ENCODE measurements at regions not wholly inside any gene's neighbourhood (a gene's known extent, or its start where the extent isn't known, plus 50 kb on each side); places are given as distances from the start of the nearest gene placed in this dataset.

- H3K4me1 Mint-ChIP-seq (ENCODE audit: low read depth) = no peaks in the 10 kb centered on the region
- no peak overlapping the region for H3K4me3 Mint-ChIP-seq
- peaks cover 3% of the 10 kb centered on the region for H3K9me3 Mint-ChIP-seq (ENCODE audit: low read depth)
- no peak overlapping the region for H3K27ac Mint-ChIP-seq
- H3K27me3 Mint-ChIP-seq = peaks cover 9% of the 10 kb centered on the region
- no peaks in the 10 kb centered on the region for H3K36me3 Mint-ChIP-seq
These were observed 484.8 kb downstream of the ZSWIM6 start for GRCh38 chr5:61816585-61817450.

GRCh38 chr5:61817472-61818326 is 485.6 kb downstream of the ZSWIM6 start:
- peaks cover 8% of the 10 kb centered on the region for H3K27me3 Mint-ChIP-seq
- peaks cover 3% of the 10 kb centered on the region for H3K9me3 Mint-ChIP-seq (ENCODE audit: low read depth)
- H3K4me3 Mint-ChIP-seq = no peak overlapping the region
- no peaks in the 10 kb centered on the region for H3K4me1 Mint-ChIP-seq (ENCODE audit: low read depth)
- no peaks in the 10 kb centered on the region for H3K36me3 Mint-ChIP-seq
- no peak overlapping the region for H3K27ac Mint-ChIP-seq

GRCh38 chr5:61820836-61821235 is 485.2 kb upstream of the KIF2A start:
- peaks cover 4% of the 10 kb centered on the region for H3K27me3 Mint-ChIP-seq
- H3K27ac Mint-ChIP-seq = no peak overlapping the region
- H3K36me3 Mint-ChIP-seq = no peaks in the 10 kb centered on the region
- H3K9me3 Mint-ChIP-seq (ENCODE audit: low read depth) = peaks cover 3% of the 10 kb centered on the region
- H3K4me1 Mint-ChIP-seq (ENCODE audit: low read depth) = no peaks in the 10 kb centered on the region
- H3K4me3 Mint-ChIP-seq = no peak overlapping the region

- no peaks in the 10 kb centered on the region for H3K4me1 Mint-ChIP-seq (ENCODE audit: low read depth)
- no peak overlapping the region for H3K27ac Mint-ChIP-seq
- H3K36me3 Mint-ChIP-seq = no peaks in the 10 kb centered on the region
- H3K9me3 Mint-ChIP-seq (ENCODE audit: low read depth) = peaks cover 3% of the 10 kb centered on the region
- peaks cover 4% of the 10 kb centered on the region for H3K27me3 Mint-ChIP-seq
- H3K4me3 Mint-ChIP-seq = no peak overlapping the region
These were observed 484.4 kb upstream of the KIF2A start for GRCh38 chr5:61821561-61821960.

- Mint-ChIP-seq H3K27ac (no peak overlapping the region), H3K4me1 (ENCODE audit: low read depth) (no peaks in the 10 kb centered on the region), H3K27me3 (peaks cover 4% of the 10 kb centered on the region)
These were observed 483.4 kb upstream of the KIF2A start for GRCh38 chr5:61822584-61822983.

GRCh38 chr5:61823065-61823464 is 482.9 kb upstream of the KIF2A start:
- Mint-ChIP-seq H3K27ac (no peak overlapping the region), H3K4me1 (ENCODE audit: low read depth) (no peaks in the 10 kb centered on the region), H3K4me3 (no peak overlapping the region), H3K36me3 (no peaks in the 10 kb centered on the region), H3K27me3 (peaks cover 4% of the 10 kb centered on the region), H3K9me3 (ENCODE audit: low read depth) (peaks cover 3% of the 10 kb centered on the region)

More at GRCh38 chr5:61822584-61822983, 483.4 kb upstream of the KIF2A start:
- Mint-ChIP-seq H3K36me3 (no peaks in the 10 kb centered on the region), H3K4me3 (no peak overlapping the region), H3K9me3 (ENCODE audit: low read depth) (peaks cover 3% of the 10 kb centered on the region)

GRCh38 chr5:61823781-61824180 is 482.2 kb upstream of the KIF2A start:
- H3K27me3 Mint-ChIP-seq = peaks cover 4% of the 10 kb centered on the region
- H3K27ac Mint-ChIP-seq = no peak overlapping the region
- H3K4me1 Mint-ChIP-seq (ENCODE audit: low read depth) = no peaks in the 10 kb centered on the region
- no peaks in the 10 kb centered on the region for H3K36me3 Mint-ChIP-seq
- no peaks in the 10 kb centered on the region for H3K9me3 Mint-ChIP-seq (ENCODE audit: low read depth)
- H3K4me3 Mint-ChIP-seq = no peak overlapping the region

- Mint-ChIP-seq H3K4me1 (ENCODE audit: low read depth) (no peaks in the 10 kb centered on the region), H3K4me3 (no peak overlapping the region), H3K9me3 (ENCODE audit: low read depth) (no peaks in the 10 kb centered on the region), H3K27me3 (peaks cover 4% of the 10 kb centered on the region), H3K36me3 (no peaks in the 10 kb centered on the region), H3K27ac (no peak overlapping the region)
These were observed 481.6 kb upstream of the KIF2A start for GRCh38 chr5:61824396-61824795.

GRCh38 chr5:61827445-61827975 is 478.5 kb upstream of the KIF2A start:
- Mint-ChIP-seq H3K9me3 (ENCODE audit: low read depth) (no peaks in the 10 kb centered on the region), H3K4me1 (ENCODE audit: low read depth) (no peaks in the 10 kb centered on the region), H3K27me3 (peaks cover 2% of the 10 kb centered on the region), H3K4me3 (no peak overlapping the region), H3K27ac (no peak overlapping the region), H3K36me3 (no peaks in the 10 kb centered on the region)

GRCh38 chr5:61828856-61829255 is 477.1 kb upstream of the KIF2A start:
- no peak overlapping the region for H3K27ac Mint-ChIP-seq

GRCh38 chr5:61831736-61832135 is 474.3 kb upstream of the KIF2A start:
- no peak overlapping the region for H3K4me3 Mint-ChIP-seq
- H3K9me3 Mint-ChIP-seq (ENCODE audit: low read depth) = no peaks in the 10 kb centered on the region
- H3K27me3 Mint-ChIP-seq = peaks cover 2% of the 10 kb centered on the region
- H3K4me1 Mint-ChIP-seq (ENCODE audit: low read depth) = no peaks in the 10 kb centered on the region
- no peaks in the 10 kb centered on the region for H3K36me3 Mint-ChIP-seq
- no peak overlapping the region for H3K27ac Mint-ChIP-seq

More at GRCh38 chr5:61828856-61829255, 477.1 kb upstream of the KIF2A start:
- Mint-ChIP-seq H3K4me1 (ENCODE audit: low read depth) (no peaks in the 10 kb centered on the region), H3K27me3 (peaks cover 2% of the 10 kb centered on the region), H3K4me3 (no peak overlapping the region), H3K9me3 (ENCODE audit: low read depth) (no peaks in the 10 kb centered on the region), H3K36me3 (no peaks in the 10 kb centered on the region)

GRCh38 chr5:61837788-61838187 is 468.2 kb upstream of the KIF2A start:
- Mint-ChIP-seq H3K27ac (no peak overlapping the region), H3K27me3 (peaks cover 4% of the 10 kb centered on the region), H3K9me3 (ENCODE audit: low read depth) (no peaks in the 10 kb centered on the region), H3K4me3 (no peak overlapping the region), H3K4me1 (ENCODE audit: low read depth) (no peaks in the 10 kb centered on the region), H3K36me3 (no peaks in the 10 kb centered on the region)

GRCh38 chr5:61840361-61840760 is 465.6 kb upstream of the KIF2A start:
- Mint-ChIP-seq H3K27me3 (peaks cover 4% of the 10 kb centered on the region), H3K9me3 (ENCODE audit: low read depth) (peaks cover 4% of the 10 kb centered on the region), H3K4me3 (no peak overlapping the region), H3K36me3 (no peaks in the 10 kb centered on the region), H3K4me1 (ENCODE audit: low read depth) (no peaks in the 10 kb centered on the region), H3K27ac (no peak overlapping the region)

GRCh38 chr5:61842840-61843239 is 463.2 kb upstream of the KIF2A start:
- H3K27ac Mint-ChIP-seq = no peak overlapping the region

GRCh38 chr5:61850696-61851095 is 455.3 kb upstream of the KIF2A start:
- Mint-ChIP-seq H3K4me3 (no peak overlapping the region), H3K27ac (no peak overlapping the region), H3K36me3 (no peaks in the 10 kb centered on the region), H3K9me3 (ENCODE audit: low read depth) (peaks cover 12% of the 10 kb centered on the region), H3K4me1 (ENCODE audit: low read depth) (no peaks in the 10 kb centered on the region), H3K27me3 (no peaks in the 10 kb centered on the region)

More at GRCh38 chr5:61842840-61843239, 463.2 kb upstream of the KIF2A start:
- Mint-ChIP-seq H3K4me3 (no peak overlapping the region), H3K36me3 (no peaks in the 10 kb centered on the region), H3K4me1 (ENCODE audit: low read depth) (no peaks in the 10 kb centered on the region), H3K27me3 (peaks cover 6% of the 10 kb centered on the region), H3K9me3 (ENCODE audit: low read depth) (peaks cover 7% of the 10 kb centered on the region)
